Activated CD8-positive, alpha-beta memory T cell treated with anti-CD3 and anti-CD28 coated beads for 24 hours (primary cell): ENCODE measurements at regions not wholly inside any gene's neighbourhood (a gene's known extent, or its start where the extent isn't known, plus 50 kb on each side); places are given as distances from the start of the nearest gene placed in this dataset.
"Not testable (repeated sequence)": the region's sequence is repeated elsewhere in the genome, so short reads cannot be mapped to it uniquely, and the experiment has no call there.

ENCODE experiments used
- DNase-seq: peaks from one replicate; pipeline ENCODE4 v3.0.0-alpha.2; 2020

DNA sequence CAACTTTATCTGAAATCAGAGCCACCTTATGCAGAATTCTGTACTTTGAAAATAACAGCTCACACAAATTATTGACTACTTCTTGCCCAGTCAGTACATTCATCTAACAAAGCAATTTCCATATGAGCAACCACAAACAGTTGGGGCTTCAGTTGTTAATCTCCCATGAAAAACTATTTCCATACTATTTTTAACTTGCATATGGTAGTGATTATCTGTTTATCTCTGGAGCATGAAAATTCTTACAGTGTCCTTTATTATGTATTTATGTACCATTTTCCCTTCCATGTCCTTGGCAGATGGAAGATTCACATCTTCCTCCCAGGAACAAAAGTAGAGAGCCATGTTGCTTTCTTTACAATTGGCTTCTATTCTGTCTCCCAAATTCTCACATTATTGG lies 285.7 kb downstream of the CRPPA start:
- no peak for DNase-seq

DNA sequence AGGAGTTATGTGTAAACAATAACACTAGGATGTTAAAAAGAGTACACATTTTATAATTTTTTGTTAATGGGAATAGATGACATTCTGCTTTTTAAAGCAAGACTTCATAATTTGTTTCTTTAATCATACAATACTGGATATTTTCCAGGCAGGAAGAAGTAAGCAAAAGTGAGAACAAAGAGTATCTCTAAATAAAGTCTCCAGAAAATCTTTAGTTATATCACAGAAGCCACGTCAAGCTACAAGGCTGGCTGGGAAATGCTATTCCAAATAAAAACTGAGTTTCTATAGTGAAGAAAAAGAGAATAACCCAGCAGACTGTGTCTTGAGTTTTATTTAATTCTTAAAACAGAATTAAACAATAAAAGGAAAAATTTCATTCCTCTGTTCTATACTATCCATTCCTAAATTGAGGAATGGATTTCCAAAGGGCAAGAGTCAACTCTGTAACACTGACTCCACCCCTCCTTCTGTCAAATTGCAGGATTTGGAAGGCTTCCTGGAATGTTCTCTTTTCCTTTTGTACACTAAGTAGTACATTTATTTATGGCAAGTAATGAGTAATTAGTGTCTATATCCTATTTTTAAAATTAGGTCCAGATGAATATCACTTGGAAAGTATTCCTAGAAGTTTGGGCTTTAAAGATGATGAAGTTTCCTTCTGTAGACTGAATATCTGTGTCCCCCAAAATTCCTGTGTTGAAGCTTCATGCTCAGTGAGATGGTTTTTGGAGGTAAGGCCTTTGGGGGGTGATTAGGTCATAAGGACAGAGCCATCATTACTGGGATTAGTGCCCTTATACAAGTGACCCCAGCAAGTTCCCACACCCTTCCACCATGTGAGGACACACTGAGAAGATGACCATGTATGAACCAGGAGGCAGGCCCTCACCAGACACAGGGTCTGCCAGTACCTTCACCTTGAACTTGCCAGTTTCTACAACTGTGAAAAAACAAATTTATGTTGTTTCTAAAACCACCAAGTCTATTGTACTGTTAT lies 290.9 kb downstream of the CRPPA start:
- DNase-seq = no peak

DNA sequence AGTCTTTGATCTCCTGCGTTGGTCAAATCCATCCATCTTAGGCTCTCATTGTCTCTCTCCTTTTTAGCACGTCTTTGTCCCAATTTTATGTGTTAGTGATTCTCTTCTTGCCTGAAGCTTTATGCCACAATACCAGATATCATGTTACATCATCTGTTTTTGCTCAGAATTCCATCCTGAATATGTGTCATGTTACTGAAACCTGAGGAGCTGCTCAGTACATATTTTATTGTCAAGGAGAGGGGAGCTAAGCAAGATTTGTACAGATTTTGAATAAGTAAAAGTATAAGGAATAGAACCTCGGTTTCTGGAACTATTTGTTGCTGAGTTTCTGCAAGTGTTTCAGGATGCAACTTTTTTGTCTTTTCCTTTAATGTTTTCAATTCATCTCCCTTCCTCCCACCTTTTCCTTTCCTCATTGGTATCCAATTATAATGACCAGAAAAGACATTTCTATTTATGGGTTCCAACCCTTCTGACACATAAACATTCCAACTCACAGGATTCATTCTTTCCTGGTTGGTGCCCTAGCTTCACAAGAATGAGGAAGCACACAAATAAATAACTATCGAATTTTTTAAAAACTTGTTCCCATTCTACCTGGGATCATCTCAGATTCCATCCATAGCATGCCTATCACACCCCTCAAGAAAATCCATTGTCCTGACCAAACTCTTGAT lies 291.8 kb downstream of the CRPPA start:
- no peak for DNase-seq

DNA sequence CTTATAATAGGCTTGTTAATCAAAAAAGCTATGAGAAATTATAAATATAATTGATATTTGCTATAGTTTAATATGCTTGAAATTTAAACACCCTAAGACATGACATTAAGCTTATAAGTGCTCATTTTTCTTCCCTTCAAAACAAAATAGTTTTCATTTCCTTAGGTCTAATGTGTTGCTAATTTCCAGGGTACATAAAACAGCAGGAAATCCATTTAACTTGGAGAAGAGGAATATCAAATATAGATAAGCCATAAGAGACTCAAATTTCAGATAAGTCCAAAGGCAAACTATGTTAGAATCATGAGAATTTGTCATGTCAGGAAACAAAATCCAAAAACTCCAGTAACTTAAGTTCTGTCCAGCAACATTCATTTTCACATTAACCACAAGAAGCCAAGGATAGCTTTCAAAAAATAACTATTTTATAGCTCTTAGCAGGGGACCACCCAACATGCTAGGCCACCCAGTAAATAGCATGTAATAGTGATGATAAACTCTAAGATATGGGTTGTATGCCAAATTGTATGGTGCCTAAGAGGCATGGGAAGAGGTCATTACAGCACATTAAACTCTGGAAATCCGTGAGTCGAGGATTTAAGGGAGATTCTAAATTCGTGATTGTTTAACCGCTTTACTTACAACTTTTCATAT lies 298.1 kb downstream of the CRPPA start:
- no peak for DNase-seq

DNA sequence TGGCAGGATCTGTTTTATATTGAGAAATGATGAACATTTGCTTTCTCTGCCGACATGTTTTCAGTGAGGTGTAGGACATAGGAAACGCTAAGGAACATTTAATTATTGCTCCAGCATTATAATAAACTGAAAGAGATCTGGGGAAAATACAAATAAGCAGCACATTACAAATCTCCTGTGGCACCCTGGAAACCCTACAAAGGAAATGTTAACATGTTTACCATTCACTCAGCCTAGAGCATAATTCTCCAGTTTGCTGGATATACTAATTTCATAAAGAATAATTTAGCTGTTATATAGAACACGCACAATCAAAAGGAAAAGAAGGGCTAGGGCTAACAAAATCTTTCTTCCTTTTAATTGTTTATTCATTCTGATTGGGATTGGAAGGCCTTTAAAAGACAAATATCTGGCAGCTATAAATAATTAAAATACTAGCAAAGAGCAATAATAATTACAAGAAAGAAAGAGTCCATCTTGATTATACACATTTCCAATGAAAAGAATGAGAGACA lies 299.4 kb downstream of the CRPPA start:
- no peak for DNase-seq

DNA sequence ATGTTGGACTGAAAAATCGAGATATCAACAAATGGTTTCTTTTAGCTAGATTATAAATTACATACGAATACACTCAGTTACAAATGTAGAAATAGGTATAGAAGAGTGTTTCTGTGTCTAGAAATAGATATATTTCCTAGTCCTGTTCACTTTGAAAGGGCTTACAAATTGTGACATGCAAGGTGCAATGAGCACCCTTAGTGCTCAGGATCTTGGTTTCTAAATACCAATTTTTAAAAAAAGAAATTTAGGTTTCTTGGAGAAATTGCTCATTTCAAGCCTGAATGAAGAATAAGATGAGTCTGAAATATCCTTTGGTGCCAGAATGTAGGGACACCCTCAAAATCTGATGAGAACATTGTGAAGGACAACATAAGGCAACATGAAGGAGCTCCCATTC lies 306.0 kb downstream of the CRPPA start:
- DNase-seq = no peak

DNA sequence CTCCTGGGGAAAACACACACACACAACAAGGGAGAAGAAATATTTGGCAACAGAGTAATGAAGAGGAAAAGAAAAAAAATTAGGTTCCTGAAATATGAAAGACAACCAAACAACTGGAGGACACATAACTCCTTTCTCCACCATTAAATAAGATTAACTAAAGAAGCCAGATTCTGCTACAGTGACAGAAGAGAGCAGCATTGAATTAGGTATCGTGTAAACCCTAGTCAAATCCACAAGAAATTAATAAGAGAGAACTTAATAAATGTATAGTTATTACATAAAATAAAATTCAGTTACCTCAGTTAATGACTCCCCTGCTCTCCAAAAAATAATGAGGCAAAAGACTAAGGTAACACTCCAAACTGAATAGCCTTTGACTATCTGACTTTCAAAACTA lies 306.7 kb downstream of the CRPPA start:
- no peak for DNase-seq

DNA sequence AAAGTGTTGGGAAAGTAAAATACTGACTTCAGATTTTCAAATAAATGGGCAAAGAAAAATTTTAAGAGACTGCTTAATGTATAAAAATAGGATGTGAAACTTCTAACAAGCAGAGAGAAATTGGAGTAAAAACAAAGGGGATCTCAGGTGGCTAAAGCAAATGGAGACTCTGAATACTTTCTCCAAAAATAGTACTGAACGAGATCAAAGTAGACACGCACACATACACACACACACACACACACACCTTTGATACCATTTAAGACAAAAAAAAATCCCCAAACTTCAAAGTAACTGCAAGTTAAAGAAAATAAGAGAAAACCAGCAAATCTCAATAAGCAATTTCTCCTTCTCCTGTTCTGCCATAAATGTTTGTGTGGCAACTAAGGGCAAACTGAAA lies 307.3 kb downstream of the CRPPA start:
- no peak for DNase-seq

DNA sequence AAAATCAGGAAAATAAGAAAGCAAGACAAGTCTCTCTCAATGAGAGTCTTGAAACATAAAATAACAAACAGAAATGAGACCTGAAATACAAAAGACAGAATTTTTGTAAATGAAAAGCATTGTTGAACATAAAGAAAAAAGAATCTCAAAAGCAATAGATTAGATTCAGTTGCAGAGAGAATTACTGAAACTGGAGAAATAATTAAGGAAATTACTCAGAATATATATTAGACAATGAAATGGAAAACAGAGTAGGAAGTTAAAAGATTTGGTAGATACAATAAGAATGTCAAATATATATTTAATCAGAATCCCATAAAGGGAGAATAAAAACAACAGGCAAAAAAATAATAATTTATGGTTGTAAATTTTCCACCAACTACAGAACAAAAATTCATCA lies 308.3 kb downstream of the CRPPA start:
- DNase-seq = no peak

DNA sequence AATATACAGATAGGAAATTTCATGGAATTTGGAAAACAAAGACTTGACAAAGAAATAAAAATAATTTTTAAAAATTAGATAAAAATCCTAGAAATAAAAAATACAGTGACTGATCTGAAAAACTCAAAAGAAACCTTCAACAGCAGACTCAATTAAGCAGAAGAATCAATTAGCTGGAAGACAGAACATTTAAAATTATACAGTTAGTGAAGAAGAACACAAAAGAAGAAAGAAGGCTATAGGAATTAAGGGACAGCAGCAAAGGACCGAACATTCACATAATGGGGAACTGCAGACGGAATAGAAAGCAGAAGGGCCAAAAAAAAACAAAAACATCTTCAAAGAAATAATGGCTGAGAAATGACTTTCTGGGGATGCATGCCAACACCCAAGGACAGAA lies 314.5 kb downstream of the CRPPA start:
- DNase-seq = no peak

DNA sequence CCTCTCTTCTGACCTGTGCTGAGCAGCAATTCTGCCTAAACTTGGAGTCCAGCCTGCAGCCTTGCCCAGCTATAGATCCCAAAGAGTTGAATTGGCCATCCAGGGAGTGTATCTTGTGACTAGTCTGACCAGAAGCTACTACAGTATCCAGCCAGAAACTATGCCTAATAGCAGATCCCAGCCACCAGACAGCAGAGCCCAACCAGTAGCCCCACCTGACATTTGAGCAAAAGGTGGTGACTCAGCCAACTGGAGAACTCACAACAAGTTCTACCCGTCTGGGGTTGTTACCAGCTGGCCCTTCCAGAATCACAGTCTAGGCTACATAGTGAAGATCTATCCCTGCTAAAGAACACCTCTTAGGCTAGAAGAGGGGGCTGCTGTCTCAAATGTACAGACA lies 315.0 kb downstream of the CRPPA start:
- DNase-seq = no peak

DNA sequence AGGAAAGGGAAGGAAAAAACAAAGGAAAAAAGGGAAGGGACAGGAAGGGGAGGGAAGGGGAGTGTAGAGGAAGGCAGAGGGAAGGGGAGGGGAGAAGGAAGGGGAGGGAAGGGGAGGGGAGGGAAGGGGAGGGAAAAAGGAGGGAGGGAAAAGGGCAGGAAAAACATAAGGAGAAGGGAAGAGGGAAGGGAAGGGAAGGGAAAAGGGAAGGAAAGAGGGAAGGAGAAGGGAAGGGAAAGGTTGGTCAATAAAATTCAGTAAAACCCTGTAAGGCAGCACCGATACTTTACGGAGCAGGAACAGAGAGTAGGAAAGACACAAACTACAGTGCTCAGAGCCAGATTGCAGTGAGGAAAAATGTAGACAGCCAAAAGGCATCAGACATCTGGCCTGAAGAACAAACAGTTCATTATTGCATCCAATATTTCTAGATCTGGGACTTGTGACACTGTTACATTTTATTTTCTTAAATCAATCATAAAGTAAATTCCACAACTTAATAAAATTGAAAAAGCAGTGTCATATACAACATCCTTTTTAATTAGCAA lies 322.0 kb downstream of the CRPPA start:
- DNase-seq = no peak

DNA sequence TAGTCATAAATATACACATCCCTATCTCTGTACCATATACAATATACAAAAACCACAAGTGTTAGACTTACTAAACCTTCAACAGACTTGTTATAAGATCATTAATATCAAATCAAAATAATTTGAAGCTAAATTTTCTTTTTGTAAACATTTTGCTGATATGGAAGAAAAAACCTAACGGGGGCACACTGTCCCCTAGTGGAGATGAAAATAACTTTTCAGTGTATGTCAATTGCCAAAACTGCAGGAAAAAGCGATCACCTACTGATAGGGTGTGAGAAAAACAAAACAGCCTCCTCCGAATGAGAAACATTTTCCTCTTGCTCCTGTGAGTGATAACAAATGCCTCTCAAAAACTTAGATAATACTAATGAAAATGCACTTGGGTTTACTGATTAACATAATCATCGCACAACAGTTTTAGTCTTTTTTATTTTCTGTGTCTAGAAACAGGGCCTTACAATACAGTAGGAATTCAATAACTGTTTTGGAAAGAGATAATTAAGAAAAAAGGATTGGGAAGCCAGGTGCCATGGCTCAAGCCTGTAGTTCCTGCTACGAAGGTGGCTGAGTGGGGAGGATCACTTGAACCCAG lies 322.7 kb downstream of the CRPPA start:
- DNase-seq = no peak

DNA sequence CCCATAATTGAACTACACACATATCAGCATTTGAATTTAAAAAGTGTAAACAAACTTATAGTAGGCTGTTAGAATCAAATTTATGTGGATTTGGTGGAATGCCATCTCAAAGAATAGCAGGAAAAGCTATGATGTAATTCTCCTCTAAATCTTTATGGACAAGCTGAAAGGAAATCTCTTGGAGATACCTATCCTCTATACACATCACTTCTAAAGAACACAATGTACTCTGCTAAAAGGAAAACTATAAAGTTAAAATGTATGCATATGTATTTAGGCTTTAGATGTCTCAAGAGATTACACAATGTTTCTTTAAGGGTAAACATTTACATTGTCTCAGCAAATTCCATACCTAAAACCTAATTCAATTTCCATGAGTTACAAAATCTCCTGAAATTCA lies 323.3 kb downstream of the CRPPA start:
- no peak for DNase-seq

DNA sequence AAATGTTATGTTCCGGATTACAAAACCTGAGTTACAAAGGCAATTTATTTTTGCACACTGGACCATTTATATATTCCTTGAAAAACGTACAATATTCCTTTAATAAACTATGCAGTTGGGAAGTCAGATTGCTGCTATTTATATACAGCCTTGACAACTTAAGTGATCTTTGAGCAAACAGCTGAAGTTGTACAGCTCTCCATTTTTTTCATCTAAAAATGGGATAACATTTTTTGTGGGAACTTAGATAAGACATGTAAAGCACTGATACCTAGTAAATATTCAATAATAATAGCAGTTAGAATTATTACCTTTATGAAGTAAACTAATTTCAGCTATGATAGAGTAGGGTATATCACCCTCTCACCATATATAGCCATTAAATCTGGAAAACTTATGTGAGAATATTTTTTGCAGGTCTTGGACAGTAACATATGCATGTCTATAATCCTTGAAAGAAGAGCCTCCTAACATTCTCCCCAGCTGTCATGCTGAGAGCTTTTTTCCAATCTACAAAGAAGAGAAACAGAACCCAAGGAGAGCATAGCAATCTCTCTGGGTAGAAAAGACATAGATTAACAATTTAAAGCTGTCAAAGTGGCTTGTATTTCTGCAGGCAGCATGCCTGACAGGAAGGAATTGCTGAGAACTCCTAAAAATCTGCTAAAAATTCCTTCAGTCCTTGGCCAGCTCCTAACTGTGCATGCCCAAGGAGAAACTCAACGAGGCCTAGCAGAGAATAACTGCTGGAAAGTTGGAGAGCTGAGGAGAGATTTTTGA lies 326.0 kb downstream of the CRPPA start:
- DNase-seq = no peak

DNA sequence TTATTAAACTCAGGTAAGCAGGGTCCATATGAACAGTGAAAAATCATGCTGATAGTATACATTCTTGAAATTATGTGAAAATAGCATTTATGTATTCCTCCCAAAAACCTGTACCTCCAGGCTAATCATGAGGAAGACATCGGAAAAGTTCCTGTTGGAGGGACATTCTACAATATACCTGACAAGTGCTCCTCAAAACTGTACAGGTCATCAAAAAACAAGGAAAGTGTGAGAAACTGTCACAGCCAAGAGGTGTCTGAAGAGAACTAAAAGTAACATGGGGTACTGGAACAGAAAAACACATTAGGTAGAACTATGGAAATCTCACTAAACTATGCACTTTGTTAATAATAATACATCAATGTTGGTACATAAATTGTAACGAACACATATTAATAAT lies 326.7 kb downstream of the CRPPA start:
- DNase-seq = no peak

DNA sequence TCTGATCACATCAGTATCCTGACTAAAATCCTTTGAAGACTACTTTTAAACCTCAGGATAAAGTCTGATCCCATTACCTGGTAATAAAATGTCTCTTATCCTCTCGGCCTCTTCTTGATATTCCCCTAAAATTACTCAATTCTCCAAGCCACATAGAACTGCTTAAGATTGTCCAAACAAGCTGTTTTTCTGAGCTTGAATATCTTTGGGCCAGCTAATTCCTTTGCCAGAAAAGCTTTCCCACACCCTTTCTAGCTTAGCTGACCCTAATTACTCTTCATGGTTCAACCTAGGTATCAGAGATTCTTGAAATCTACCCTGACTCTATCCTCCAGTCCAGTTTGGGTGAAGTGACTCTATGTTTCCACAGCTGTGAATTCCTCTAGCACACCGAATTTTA lies 328.6 kb downstream of the CRPPA start:
- DNase-seq = no peak

DNA sequence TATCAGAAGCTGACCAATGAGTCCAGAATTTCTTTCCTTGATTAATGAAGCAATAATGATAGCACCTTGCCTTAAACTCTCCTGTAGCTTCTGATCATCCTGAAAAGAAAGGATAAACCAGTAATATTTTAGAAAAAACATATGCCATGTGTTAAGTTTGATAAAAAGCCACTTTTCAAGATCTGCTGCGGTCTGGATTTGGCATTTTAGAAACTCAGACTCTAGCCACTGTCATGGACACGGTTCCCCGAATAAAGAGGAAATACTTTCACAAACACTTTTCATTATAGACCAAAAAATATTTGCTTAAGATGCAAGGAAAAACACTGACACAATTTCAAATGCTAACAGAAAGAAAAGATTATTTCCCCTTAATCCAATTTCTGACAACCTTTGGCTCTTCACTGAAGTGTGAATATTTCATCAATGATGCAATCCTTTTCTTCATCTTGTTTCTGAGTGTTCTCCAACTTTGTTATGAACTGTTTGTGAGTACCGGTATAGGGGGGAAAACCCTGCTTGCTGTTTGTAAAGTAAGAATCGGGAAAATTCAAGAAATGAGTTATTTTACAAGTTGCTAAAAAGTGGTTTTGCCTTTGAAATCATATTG lies 329.5 kb downstream of the CRPPA start:
- DNase-seq = no peak

DNA sequence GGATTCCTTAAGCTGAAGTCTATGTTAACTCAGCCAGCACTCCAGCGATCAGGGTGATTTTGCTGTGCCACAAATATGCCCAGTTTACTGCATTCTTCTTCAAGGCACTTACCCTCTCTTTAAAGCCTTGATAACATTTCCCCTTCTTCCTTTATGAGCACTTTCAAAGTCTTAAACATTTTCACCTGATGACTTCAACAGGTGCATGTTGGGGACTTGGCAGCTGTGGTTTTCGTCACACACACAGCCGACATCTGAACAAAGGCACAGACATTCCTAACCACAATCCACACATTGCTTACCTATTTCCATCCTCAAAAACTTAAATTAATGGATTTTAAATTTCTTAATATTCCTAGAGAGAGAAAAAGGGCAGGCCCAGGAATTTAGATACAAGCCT lies 331.5 kb downstream of the CRPPA start:
- no peak for DNase-seq

DNA sequence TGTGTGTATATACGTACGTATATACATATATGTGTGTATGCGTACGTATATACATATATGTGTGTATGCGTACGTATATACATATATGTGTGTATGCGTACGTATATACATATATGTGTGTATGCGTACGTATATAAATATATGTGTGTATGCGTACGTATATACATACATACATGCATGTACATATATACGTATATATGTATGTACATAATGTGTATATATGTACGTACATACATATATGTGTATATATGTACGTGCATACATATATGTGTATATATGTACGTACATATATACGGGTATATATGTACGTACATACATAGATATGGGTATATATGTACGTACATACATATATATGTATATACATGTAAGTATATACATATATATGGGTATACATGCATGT lies 332.1 kb downstream of the CRPPA start:
- no peak for DNase-seq

DNA sequence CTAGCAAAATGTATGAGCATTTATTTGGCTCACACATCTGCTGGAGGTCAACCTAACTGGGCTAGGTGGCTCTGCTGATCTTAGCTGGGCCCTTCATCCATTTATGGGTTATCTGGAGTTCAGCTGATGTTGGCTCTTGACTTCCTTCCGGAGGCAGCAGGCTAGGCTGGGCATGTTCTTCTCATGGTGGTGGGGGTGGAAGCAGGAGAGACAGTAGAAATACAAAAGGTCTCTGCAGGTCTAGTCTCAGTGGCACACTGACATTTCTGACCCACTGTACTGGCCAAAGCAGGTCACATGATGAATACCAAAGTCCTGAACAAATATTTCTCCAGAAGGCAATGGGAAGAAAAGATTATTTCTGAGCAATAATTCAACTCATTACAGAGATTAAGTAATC lies 334.6 kb downstream of the CRPPA start:
- no peak for DNase-seq

DNA sequence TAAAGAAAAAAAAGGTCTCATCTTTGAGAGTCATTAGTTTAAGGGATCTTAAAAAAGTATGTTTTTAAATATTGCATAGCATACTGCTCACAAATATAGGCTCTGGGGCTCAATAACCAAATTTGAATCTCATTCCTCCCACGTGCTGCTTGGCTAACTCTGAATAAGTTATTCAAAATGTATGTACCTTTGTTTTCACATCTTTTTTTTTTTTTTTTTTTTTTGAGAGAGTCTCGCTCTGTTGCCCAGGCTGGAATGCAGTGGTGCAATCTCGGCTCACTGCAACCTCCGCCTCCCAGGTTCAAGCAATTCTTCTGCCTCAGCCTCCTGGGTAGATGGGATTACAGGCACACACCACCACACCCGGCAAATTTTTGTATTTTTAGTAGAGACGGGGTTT lies 335.6 kb downstream of the CRPPA start:
- DNase-seq = not testable (repeated sequence)
